Body of pancreas (tissue), 4 donors: ENCODE measurements at regions not wholly inside any gene's neighbourhood (a gene's known extent, or its start where the extent isn't known, plus 50 kb on each side); places are given as distances from the start of the nearest gene placed in this dataset.

Experiments used
- ATAC-seq: fragments of 150-250 bp; one replicate; pipeline ENCODE4 v1.9.1; 2016
- DNase-seq, 4 donors: peaks; one replicate each; pipeline ENCODE4 v3.0.0-alpha.2; 2019
- H3K27ac ChIP-seq, 4 donors: fragments of 200-600 bp; sonication (generic); 1 replicate in 3 of 4; 2 replicates in 1 of 4; pipeline versions ENCODE4 v1.5.1 to v1.6.1; 2016 to 2019; ENCODE audit warnings: mild to moderate bottlenecking in 1 of 4, mixed read lengths in 1 of 4, moderate library complexity in 1 of 4
- H3K27me3 ChIP-seq, 2 donors: fragments of 200-600 bp; sonication (generic); one replicate each; pipeline ENCODE4 v1.6.0; 2016; ENCODE audit warnings: mild to moderate bottlenecking in 1 of 2
- H3K36me3 ChIP-seq, 2 donors: fragments of 200-600 bp; sonication (generic); replicated peaks in 1 of 2; 2 replicates each; pipeline ENCODE4 v1.5.1; 2016; ENCODE audit warnings: low read depth in 2 of 2; ENCODE audit not compliant: insufficient read depth in 1 of 2
- H3K4me1 ChIP-seq: fragments of 200-600 bp; sonication (generic); one replicate; pipeline ENCODE4 v1.6.0; 2016
- H3K4me3 ChIP-seq, 2 donors: fragments of 200-600 bp; sonication (generic); 1 replicate in 1 of 2; 2 replicates in 1 of 2; pipeline ENCODE4 v1.5.1; 2016 to 2019
- H3K9me3 ChIP-seq, 3 donors: fragments of 200-600 bp; sonication (generic); 1 replicate in 2 of 3; 2 replicates in 1 of 3; pipeline ENCODE4 v1.5.1; 2016
- POLR2A ChIP-seq, 3 donors: fragments of 450-650 bp; IDR thresholded peaks; one replicate each; pipeline ENCODE4 v1.6.1; 2016; ENCODE audit warnings: antibody characterized with exemption in 3 of 3, mild to moderate bottlenecking in 2 of 3
- WGBS, 2 donors: methylation state at CpG; one replicate each; pipeline ENCODE4 v1.1.5; 2017; 5-methylcytosine and 5-hydroxymethylcytosine counted together
- intact Hi-C: fragments of 100-400 bp; cut with DNase I; formaldehyde crosslinking; loops from one replicate; pipeline ENCODE4 v1.15.1; 2023
- TF ChIP-seq, protein P1 (sequence below), 7 experiments: fragments of 450-650 bp in 4 of 7; fragments of 200-600 bp in 3 of 7; sonication (generic) in 3 of 7; IDR thresholded peaks; one replicate each; pipeline ENCODE4 v1.5.1; 2016 to 2019; ENCODE audit warnings: antibody characterized with exemption in 7 of 7

DNA sequence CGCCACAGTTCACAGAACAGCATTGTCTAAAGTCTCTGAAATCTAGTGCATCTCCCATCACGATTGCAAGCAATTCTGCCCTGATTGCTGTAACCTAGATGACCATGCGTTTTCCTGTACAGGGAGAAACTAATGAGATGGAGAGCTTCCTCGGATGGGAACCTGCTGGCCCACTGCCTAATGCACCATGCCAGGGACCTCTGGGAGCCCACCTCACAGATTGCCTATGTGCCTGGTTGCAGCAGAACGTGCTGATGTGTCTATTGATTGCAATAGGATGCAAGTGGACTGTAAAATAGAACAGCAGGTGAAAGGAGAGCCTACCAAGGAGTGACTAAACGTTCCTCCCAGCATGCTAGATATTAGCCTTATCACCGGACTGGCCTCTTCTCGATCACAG lies 141.0 kb upstream of the RAB12 start:
- intact Hi-C loops, result no loop called here
- no peak overlapping the region for H3K27ac ChIP-seq
- 57 to 65% methylated on average over 8 of the region's 8 CpGs for WGBS, 2 donors

DNA sequence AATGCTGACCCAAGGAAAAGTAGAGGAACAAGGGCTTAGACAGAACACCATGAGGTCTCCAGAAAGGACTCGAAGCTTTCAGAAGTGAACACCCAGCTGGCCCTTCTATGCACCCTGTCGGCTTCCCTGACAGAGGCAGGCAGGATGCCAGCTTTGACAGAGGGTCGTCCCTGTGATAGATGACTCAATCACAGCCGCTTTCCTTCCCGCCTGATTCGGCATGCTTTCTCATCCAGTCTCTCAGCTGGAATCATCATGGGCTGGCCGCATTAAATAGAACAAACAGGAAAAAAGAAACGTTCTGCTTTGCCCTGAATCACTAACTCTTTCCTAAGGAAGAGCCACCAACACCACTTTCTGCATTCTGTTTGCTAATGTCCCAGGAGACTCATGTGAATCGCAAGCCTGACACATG lies 140.3 kb upstream of the RAB12 start:
- WGBS, 2 donors, result 39% methylated on average over 9 of the region's 9 CpGs
- TF ChIP-seq, protein P1, sequence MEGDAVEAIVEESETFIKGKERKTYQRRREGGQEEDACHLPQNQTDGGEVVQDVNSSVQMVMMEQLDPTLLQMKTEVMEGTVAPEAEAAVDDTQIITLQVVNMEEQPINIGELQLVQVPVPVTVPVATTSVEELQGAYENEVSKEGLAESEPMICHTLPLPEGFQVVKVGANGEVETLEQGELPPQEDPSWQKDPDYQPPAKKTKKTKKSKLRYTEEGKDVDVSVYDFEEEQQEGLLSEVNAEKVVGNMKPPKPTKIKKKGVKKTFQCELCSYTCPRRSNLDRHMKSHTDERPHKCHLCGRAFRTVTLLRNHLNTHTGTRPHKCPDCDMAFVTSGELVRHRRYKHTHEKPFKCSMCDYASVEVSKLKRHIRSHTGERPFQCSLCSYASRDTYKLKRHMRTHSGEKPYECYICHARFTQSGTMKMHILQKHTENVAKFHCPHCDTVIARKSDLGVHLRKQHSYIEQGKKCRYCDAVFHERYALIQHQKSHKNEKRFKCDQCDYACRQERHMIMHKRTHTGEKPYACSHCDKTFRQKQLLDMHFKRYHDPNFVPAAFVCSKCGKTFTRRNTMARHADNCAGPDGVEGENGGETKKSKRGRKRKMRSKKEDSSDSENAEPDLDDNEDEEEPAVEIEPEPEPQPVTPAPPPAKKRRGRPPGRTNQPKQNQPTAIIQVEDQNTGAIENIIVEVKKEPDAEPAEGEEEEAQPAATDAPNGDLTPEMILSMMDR (IDR thresholded peaks at IDR 0.05), result no peak
- no peak for TF ChIP-seq POLR2A (IDR thresholded peaks at IDR 0.05)
- DNase-seq, result no peak
- intact Hi-C loops, result no loop called here
- Histone ChIP-seq H3K36me3 (no peaks in the 10 kb centered on the region), H3K27me3 (no peaks in the 10 kb centered on the region), H3K4me1 (no peaks in the 10 kb centered on the region), H3K4me3 (no peak overlapping the region), H3K27ac (no peak overlapping the region), H3K9me3 (no peaks in the 10 kb centered on the region)
- no peak for ATAC-seq

More for the DNA sequence above, 141.0 kb upstream of the RAB12 start:
- TF ChIP-seq, protein P1 (IDR thresholded peaks at IDR 0.05), result no peak
- no peak for TF ChIP-seq POLR2A (IDR thresholded peaks at IDR 0.05)
- ATAC-seq (no peak), DNase-seq (no peak)
- Histone ChIP-seq H3K36me3 (no peaks in the 10 kb centered on the region), H3K27me3 (no peaks in the 10 kb centered on the region), H3K4me1 (no peaks in the 10 kb centered on the region), H3K9me3 (no peaks in the 10 kb centered on the region), H3K4me3 (no peak overlapping the region)

DNA sequence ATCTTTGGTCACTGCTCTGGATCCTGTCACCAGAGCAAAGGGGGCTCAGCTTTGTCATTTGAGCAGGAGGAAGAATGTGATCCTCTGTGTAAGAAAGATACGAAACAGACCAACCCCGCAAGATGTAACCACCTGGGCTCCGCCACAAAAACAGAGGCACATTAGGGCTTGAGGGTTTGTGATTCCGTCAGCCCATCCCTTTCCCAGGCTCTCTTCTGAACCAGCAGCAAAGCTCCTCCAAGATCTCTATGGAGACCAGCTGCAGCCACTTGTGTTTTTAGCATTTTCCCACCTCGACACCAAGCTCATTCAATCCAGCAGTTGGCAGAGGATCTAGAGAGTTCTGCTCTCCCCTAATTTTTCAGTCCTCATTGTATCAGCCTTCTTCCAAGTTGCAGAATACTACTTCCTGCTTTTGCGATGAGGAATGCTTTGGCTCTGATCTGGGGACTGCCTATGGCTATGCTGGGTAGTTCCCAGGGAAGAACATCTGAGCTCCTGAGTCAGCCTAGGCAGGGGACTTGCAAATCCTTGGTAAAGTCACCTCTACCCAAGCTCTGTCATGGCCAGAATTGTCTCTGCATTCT lies 139.6 kb upstream of the RAB12 start:
- no peak for ATAC-seq
- WGBS, 2 donors, result 62 to 72% methylated on average over 6 of the region's 6 CpGs
- no peaks in the 10 kb centered on the region for H3K27me3 ChIP-seq
- H3K4me3 ChIP-seq, result no peak overlapping the region
- no peak for DNase-seq
- no peaks in the 10 kb centered on the region for H3K9me3 ChIP-seq
- intact Hi-C loops, result loop anchor here (10.0 kb wide), 1 partner anchor 1195 kb away; no protein-coding TSS in a partner anchor
- no peak overlapping the region for H3K27ac ChIP-seq
- no peak for TF ChIP-seq POLR2A (IDR thresholded peaks at IDR 0.05)
- TF ChIP-seq, protein P1 (IDR thresholded peaks at IDR 0.05), result no peak
- H3K4me1 ChIP-seq, result no peaks in the 10 kb centered on the region
- no peaks in the 10 kb centered on the region for H3K36me3 ChIP-seq

DNA sequence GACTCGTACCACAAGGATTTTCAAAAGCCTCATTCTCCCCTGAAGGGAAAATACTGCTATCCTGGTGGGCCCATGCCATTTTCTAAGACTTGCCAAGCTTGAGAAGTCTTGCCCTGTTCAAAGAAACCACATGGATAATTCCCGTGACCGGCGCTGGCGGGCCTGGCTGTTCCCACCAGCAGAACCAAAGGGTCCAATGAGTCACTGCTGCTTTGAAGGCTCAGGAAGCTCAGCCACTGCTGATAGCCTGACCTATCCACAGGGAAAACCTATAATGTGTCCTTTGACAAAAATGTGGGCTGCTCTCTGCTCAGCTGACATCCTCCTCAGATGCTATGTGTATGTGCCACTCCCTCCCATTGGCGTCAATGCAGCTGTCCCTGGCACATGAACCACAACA lies 137.9 kb upstream of the RAB12 start:
- Histone ChIP-seq H3K4me3 (no peak overlapping the region), H3K27me3 (no peaks in the 10 kb centered on the region), H3K27ac (no peak overlapping the region), H3K36me3 (no peaks in the 10 kb centered on the region), H3K4me1 (no peaks in the 10 kb centered on the region), H3K9me3 (no peaks in the 10 kb centered on the region)
- intact Hi-C loops, result loop anchor here (10.0 kb wide), 1 partner anchor 1197 kb away; no protein-coding TSS in a partner anchor
- TF ChIP-seq, protein P1 (IDR thresholded peaks at IDR 0.05), result no peak
- no peak for TF ChIP-seq POLR2A (IDR thresholded peaks at IDR 0.05)
- 75 to 90% methylated on average over 4 to 6 of the region's 6 CpGs for WGBS, 2 donors
- DNase-seq, result no peak
- ATAC-seq, result no peak

DNA sequence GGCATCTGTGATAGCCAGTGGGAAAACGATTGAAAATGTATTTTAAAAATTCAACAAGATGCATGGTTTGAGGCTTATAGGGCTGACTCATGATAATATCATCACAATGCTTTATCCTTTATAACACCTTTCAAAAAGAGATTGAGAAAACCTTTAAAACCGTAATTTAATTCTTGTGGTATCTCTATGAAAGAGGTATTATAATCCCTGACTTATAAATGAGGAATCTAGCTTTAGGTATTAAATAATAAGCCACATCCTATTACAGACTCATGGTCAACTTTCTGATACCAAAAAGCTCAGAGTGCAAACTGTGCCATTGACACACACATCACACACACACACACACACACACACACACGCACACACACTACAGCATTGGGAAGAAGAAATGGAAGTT lies 134.6 kb upstream of the RAB12 start:
- Histone ChIP-seq H3K27me3 (no peaks in the 10 kb centered on the region), H3K36me3 (no peaks in the 10 kb centered on the region), H3K4me3 (no peak overlapping the region), H3K4me1 (no peaks in the 10 kb centered on the region), H3K9me3 (no peaks in the 10 kb centered on the region), H3K27ac (no peak overlapping the region)
- intact Hi-C loops, result loop anchor here (10.0 kb wide), 1 partner anchor 1200 kb away; no protein-coding TSS in a partner anchor
- 55 to 60% methylated on average over 3 of the region's 3 CpGs for WGBS, 2 donors
- DNase-seq, result no peak
- no peak for ATAC-seq
- no peak for TF ChIP-seq POLR2A (IDR thresholded peaks at IDR 0.05)
- TF ChIP-seq, protein P1 (IDR thresholded peaks at IDR 0.05), result no peak
